Adrenal gland (tissue), 9 donors: ENCODE measurements at regions not wholly inside any gene's neighbourhood (a gene's known extent, or its start where the extent isn't known, plus 50 kb on each side); places are given as distances from the start of the nearest gene placed in this dataset.

Experiments
- DNase-seq, 7 donors: peaks; one replicate each; pipeline ENCODE4 v3.0.0-alpha.2; 2019 to 2020
- H3K27ac ChIP-seq, 5 donors: fragments of 200-600 bp; sonication (generic) in 4 of 5; 1 replicate in 3 of 5; 2 replicates in 2 of 5; pipeline versions ENCODE4 v1.5.1 to v1.8.0; 2016 to 2020; ENCODE audit warnings: mild to moderate bottlenecking in 1 of 5
- H3K27me3 ChIP-seq: fragments of 200-600 bp; 2 replicates; pipeline ENCODE4 v1.8.0; 2021
- H3K36me3 ChIP-seq, 2 donors: fragments of 200-600 bp; replicated peaks in 1 of 2; 1 replicate in 1 of 2; 2 replicates in 1 of 2; pipeline versions ENCODE4 v1.5.1 to v1.8.0; 2018 to 2022
- H3K4me1 ChIP-seq, 2 donors: fragments of 200-600 bp; replicated peaks in 1 of 2; 1 replicate in 1 of 2; 2 replicates in 1 of 2; pipeline versions ENCODE4 v1.5.1 to v1.8.0; 2018 to 2021
- H3K4me3 ChIP-seq, 4 donors: fragments of 200-600 bp; sonication (generic) in 3 of 4; one replicate each; pipeline ENCODE4 v1.5.1; 2016 to 2018
- H3K9me3 ChIP-seq, 3 donors: fragments of 200-600 bp; sonication (generic) in 1 of 3; replicated peaks in 1 of 3; 1 replicate in 2 of 3; 2 replicates in 1 of 3; pipeline versions ENCODE4 v1.5.1 to v1.8.0; 2016 to 2021
- POLR2A ChIP-seq, 2 donors: fragments of 450-650 bp; IDR thresholded peaks; one replicate each; pipeline ENCODE4 v1.6.1; 2017; ENCODE audit warnings: antibody characterized with exemption in 2 of 2, mild to moderate bottlenecking in 2 of 2, moderate library complexity in 1 of 2
- WGBS, 4 donors: extraction: QIAGEN DNeasy Blood & Tissue Kit in 2 of 4; methylation state at CpG; one replicate each; pipeline versions ENCODE4 v1.1.5 to v1.1.7; 2013 to 2017; 5-methylcytosine and 5-hydroxymethylcytosine counted together
- intact Hi-C, 2 donors: fragments of 100-400 bp; cut with DNase I; formaldehyde crosslinking; loops; one replicate each; pipeline versions ENCODE4 v1.14.1 to v1.15.0; 2022 to 2023
- TF ChIP-seq, protein P1 (sequence below), 6 experiments: fragments of 450-650 bp in 4 of 6; fragments of 200-600 bp in 2 of 6; sonication (generic) in 1 of 6; IDR thresholded peaks; 1 replicate in 5 of 6; 2 replicates in 1 of 6; pipeline versions ENCODE4 v1.5.1 to v1.8.0; 2016 to 2021; ENCODE audit warnings: antibody characterized with exemption in 6 of 6, mild to moderate bottlenecking in 2 of 6, moderate library complexity in 1 of 6
- donor health status: healthy with polysubstance abuse.
- donor health status: Bipolar disorder and iron deficiency.
- donor health status: DM: yes; HTN: yes; CAD: no.
- donor health status: DM: no; HTN: no; CAD: no.
- donor health status: DM: no; HTN: no; CAD: no.

DNA sequence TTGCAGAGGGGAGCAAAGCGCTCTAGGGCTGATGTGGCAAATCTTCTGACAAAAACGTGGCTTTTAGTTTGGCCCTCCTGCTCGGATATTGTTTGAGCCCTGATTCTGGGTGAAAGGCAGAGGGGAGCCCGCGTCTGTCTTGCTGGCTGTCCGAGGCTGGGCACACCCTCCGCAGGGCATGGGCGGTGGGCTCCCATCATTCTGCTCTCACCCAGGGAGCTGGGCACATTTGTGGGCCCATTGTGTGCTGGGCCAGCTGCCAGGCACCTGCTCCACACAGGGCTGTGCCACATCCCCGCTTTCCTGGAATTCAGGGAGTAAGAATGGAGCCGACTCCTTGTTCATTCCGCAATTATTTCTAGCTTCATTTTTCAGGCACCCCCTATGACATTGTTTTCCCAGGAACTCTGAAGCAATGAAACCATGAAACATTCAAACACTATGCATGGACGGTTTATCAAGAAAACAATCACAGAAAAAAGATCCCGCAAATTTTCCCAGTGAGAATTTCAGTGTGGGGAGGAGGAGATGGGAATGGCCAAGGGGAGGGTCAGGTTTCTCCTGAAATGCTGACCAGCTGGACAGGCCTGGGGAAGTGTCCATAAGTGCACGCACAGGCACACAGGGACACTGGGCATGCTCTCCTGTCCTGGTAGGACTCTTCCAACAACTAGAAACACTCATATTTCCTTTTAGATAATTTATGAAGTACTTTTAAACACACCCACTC lies 341.1 kb downstream of the CXCL12 start:
- Histone ChIP-seq H3K9me3 (no peaks in the 10 kb centered on the region), H3K4me1 (no peaks in the 10 kb centered on the region), H3K4me3 (no peak overlapping the region), H3K27me3 (no peaks in the 10 kb centered on the region), H3K36me3 (no peaks in the 10 kb centered on the region), H3K27ac (no peak overlapping the region)
- no peak for TF ChIP-seq POLR2A (IDR thresholded peaks at IDR 0.05)
- TF ChIP-seq, protein P1, sequence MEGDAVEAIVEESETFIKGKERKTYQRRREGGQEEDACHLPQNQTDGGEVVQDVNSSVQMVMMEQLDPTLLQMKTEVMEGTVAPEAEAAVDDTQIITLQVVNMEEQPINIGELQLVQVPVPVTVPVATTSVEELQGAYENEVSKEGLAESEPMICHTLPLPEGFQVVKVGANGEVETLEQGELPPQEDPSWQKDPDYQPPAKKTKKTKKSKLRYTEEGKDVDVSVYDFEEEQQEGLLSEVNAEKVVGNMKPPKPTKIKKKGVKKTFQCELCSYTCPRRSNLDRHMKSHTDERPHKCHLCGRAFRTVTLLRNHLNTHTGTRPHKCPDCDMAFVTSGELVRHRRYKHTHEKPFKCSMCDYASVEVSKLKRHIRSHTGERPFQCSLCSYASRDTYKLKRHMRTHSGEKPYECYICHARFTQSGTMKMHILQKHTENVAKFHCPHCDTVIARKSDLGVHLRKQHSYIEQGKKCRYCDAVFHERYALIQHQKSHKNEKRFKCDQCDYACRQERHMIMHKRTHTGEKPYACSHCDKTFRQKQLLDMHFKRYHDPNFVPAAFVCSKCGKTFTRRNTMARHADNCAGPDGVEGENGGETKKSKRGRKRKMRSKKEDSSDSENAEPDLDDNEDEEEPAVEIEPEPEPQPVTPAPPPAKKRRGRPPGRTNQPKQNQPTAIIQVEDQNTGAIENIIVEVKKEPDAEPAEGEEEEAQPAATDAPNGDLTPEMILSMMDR (IDR thresholded peaks at IDR 0.05): no peak
- 89 to 90% (median 89%) methylated on average over 11 to 14 of the region's 14 CpGs for WGBS, 4 donors
- intact Hi-C loops: no loop called here
- DNase-seq: no peak

DNA sequence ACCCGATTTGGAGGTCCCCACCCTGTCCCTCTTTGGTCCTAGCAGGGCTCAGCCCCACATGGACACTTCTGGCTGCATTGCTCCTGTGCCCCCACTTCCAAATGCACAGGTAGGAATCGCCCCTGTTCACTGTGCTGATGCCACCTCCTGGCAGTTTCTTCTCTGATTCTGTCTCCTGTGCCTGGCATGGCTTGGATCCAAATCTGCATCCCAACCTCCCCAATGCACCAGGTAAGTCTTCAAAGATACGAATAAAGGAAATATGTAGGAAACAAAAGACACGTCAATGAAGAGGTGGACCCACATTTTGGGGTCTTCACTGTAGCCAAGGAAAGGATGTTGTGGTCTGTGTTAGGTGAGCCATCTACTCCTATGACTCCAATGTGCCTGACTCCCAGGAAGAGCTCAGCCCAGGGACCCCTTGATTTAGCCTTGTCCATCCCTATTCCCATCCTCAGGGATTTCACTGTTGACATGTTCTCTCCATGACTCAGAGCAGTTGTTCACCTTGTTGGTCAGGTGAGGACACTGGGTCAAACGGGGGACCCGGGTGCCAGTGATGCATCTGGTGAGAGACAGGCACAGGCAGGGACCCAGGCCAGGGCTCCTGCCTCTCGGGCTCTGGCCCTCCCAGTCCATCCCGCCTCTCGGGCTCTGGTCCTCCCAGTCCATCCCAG lies 341.8 kb downstream of the CXCL12 start:
- intact Hi-C loops: no loop called here
- no peaks in the 10 kb centered on the region for H3K9me3 ChIP-seq
- H3K27ac ChIP-seq: no peak overlapping the region
- whole genome bisulfite sequencing, 4 donors: 73 to 78% (median 78%) methylated on average over 4 to 9 of the region's 9 CpGs
- TF ChIP-seq POLR2A (IDR thresholded peaks at IDR 0.05): no peak
- TF ChIP-seq, protein P1 (IDR thresholded peaks at IDR 0.05): no peak
- H3K4me3 ChIP-seq: no peak overlapping the region
- DNase-seq: no peak
- H3K27me3 ChIP-seq: no peaks in the 10 kb centered on the region
- H3K4me1 ChIP-seq: no peaks in the 10 kb centered on the region
- H3K36me3 ChIP-seq: no peaks in the 10 kb centered on the region

DNA sequence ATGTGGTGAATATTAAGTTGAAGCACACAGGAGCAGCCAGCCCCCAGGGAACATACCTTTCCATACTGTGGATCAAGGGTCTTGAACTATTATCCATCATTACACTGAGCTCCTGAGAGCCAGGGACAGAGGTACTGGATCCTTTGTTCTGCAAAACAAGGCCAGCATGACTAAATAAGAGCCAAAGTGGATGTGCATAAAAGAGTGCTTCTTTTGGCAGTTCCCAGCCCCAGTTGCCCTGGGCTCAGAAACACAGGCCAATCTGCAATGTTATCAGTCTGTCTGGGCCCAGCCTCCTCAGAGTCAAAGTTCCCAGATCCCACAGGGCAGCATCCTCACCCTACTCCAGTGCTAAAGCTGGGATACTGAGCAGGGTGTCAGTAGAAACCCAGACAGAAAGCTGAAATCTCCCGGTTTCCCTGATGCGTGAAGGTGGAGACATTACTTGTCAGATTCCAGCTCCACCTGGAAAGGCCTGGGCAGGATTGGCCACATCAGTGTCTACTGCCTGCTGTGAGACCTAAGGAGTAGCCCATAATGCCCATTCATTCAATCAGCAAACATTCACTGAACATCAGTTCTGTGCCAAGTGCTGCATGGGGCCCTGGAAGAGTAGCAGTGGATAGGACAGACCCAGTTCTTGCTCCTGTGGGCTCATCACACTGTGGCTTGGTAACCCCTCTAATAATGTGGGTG lies 342.7 kb downstream of the CXCL12 start:
- Histone ChIP-seq H3K9me3 (no peaks in the 10 kb centered on the region), H3K36me3 (no peaks in the 10 kb centered on the region), H3K4me3 (no peak overlapping the region), H3K27ac (no peak overlapping the region), H3K27me3 (no peaks in the 10 kb centered on the region), H3K4me1 (no peaks in the 10 kb centered on the region)
- intact Hi-C loops: no loop called here
- TF ChIP-seq POLR2A (IDR thresholded peaks at IDR 0.05): no peak
- TF ChIP-seq, protein P1 (IDR thresholded peaks at IDR 0.05): no peak
- 92 to 95% (median 94%) methylated on average over 2 of the region's 2 CpGs for WGBS, 4 donors
- DNase-seq: no peak

DNA sequence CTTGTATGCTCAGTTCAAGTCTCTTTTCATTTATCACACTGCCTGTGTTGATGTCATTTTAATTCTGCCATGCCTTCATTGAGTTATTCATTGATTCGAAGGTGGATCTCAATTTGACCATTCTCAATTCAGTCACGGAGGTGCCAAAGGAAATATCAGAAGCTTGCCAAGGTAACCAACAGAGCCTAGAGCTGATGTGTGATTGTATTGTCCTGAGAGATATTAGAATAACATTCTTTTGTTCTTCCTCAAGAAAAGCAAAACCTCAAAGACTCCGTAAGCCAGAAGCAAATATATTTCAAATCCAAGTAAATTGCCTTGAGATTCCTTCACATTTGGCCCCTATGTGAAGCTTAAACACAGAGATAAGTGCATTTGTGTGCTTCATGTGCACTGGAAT lies 345.3 kb downstream of the CXCL12 start:
- WGBS, 4 donors: 60 to 74% (median 69%) methylated on average over 3 of the region's 3 CpGs
- H3K4me3 ChIP-seq: no peak overlapping the region
- no peaks in the 10 kb centered on the region for H3K27me3 ChIP-seq
- no peaks in the 10 kb centered on the region for H3K36me3 ChIP-seq
- H3K27ac ChIP-seq: no peak overlapping the region
- intact Hi-C loops: no loop called here
- H3K9me3 ChIP-seq: no peaks in the 10 kb centered on the region
- DNase-seq: no peak
- H3K4me1 ChIP-seq: no peaks in the 10 kb centered on the region
- TF ChIP-seq, protein P1 (IDR thresholded peaks at IDR 0.05): no peak
- TF ChIP-seq POLR2A (IDR thresholded peaks at IDR 0.05): no peak
